Keratinocyte (primary cell): ENCODE measurements at regions not wholly inside any gene's neighbourhood (a gene's known extent, or its start where the extent isn't known, plus 50 kb on each side); places are given as distances from the start of the nearest gene placed in this dataset.
A peak's percentile ranks its signal among the peaks of the same experiment; 100 is the strongest.

Experiments used
- DNase-seq: peaks from one replicate; pipeline ENCODE4 v3.0.0-alpha.2; 2011; ENCODE audit warnings: low read depth, missing footprints, low spot score
- FAIRE-seq: peaks from 2 replicates; lab custom pipeline; 2011; peaks lifted over from hg19 to GRCh38; lab: Jason Lieb, UNC
- H2AFZ ChIP-seq: 2 replicates; pipeline ENCODE4 v1.6.0; 2012; ENCODE audit warnings: low read length, control low read depth, inconsistent platforms; ENCODE audit not compliant: control insufficient read depth
- H3K27ac ChIP-seq: 2 replicates; pipeline ENCODE4 v1.5.1; 2011; ENCODE audit warnings: low read length; ENCODE audit not compliant: control insufficient read depth, insufficient read depth
- H3K27me3 ChIP-seq: 3 replicates; pipeline ENCODE4 v1.6.0; 2011; ENCODE audit warnings: low read length; ENCODE audit not compliant: control insufficient read depth, insufficient read depth; ENCODE audit errors: extremely low read depth
- H3K36me3 ChIP-seq, 2 experiments: 2 replicates in 1 of 2; 3 replicates in 1 of 2; pipeline ENCODE4 v1.5.1; 2011; ENCODE audit warnings: low read length in 2 of 2, mild to moderate bottlenecking in 1 of 2; ENCODE audit not compliant: control insufficient read depth in 2 of 2, insufficient read depth in 2 of 2; ENCODE audit errors: extremely low read depth in 1 of 2
- H3K4me1 ChIP-seq: 3 replicates; pipeline ENCODE4 v1.5.1; 2011; ENCODE audit warnings: low read length; ENCODE audit not compliant: control insufficient read depth, insufficient read depth; ENCODE audit errors: extremely low read depth
- H3K4me2 ChIP-seq: 3 replicates; pipeline ENCODE4 v1.6.0; 2011; ENCODE audit warnings: low read depth, low read length; ENCODE audit not compliant: control insufficient read depth, insufficient read depth; ENCODE audit errors: extremely low read depth
- H3K4me3 ChIP-seq, 3 experiments: fragments of 200-600 bp in 1 of 3; sonication (generic) in 1 of 3; 2 replicates in 2 of 3; 3 replicates in 1 of 3; pipeline ENCODE4 v1.5.1; 2011 to 2016; ENCODE audit warnings: low read length in 3 of 3, mild to moderate bottlenecking in 3 of 3, control low read depth in 2 of 3, inconsistent platforms in 1 of 3, low read depth in 1 of 3, mixed read lengths in 1 of 3, mixed run types in 1 of 3, moderate library complexity in 1 of 3; ENCODE audit not compliant: control insufficient read depth in 2 of 3, insufficient read depth in 2 of 3; ENCODE audit errors: extremely low read depth in 1 of 3
- H3K79me2 ChIP-seq: 2 replicates; pipeline ENCODE4 v1.6.0; 2012; ENCODE audit warnings: low read length; ENCODE audit not compliant: control insufficient read depth, insufficient read depth
- H3K9ac ChIP-seq: 3 replicates; pipeline ENCODE4 v1.6.0; 2011; ENCODE audit warnings: low read length; ENCODE audit not compliant: control insufficient read depth, insufficient read depth; ENCODE audit errors: extremely low read depth
- H3K9me1 ChIP-seq: 3 replicates; pipeline ENCODE4 v1.6.0; 2011; ENCODE audit warnings: low read length; ENCODE audit not compliant: control insufficient read depth, insufficient read depth; ENCODE audit errors: extremely low read depth
- H3K9me3 ChIP-seq: 2 replicates; pipeline ENCODE4 v1.5.1; 2012; ENCODE audit warnings: low read depth, low read length; ENCODE audit not compliant: control insufficient read depth
- H4K20me1 ChIP-seq: 3 replicates; pipeline ENCODE4 v1.6.0; 2011; ENCODE audit warnings: low read length; ENCODE audit not compliant: control insufficient read depth, insufficient read depth; ENCODE audit errors: extremely low read depth
- CTCF ChIP-seq, 3 experiments: IDR thresholded peaks in 1 of 3; conservative IDR thresholded peaks in 1 of 3; optimal IDR thresholded peaks in 1 of 3; 2 replicates in 2 of 3; 3 replicates in 1 of 3; pipeline versions ENCODE3 to v1.5.1; 2011; ENCODE audit warnings: low read length in 3 of 3, mild to moderate bottlenecking in 3 of 3, moderate library complexity in 2 of 3, control low read depth in 1 of 3, inconsistent platforms in 1 of 3; ENCODE audit not compliant: insufficient read depth in 2 of 3; ENCODE audit errors: extremely low read depth in 1 of 3
- EZH2 ChIP-seq: IDR thresholded peaks from one replicate; pipeline ENCODE4 v1.6.1; 2012; ENCODE audit warnings: inconsistent platforms, mild to moderate bottlenecking, low read length, moderate library complexity
- dilution Hi-C: fragments of 300-500 bp; cut with MboI; formaldehyde crosslinking; loops from one replicate; pipeline ENCODE4 v1.7.0; 2020; ENCODE audit warnings: low sequenced_read_pairs; ENCODE audit not compliant: extremely low pct_ligation_motif_present

- Histone ChIP-seq H3K4me1 (no peaks in the 10 kb centered on the region), H3K9me1 (no peaks in the 10 kb centered on the region), H3K4me2 (no peak overlapping the region), H4K20me1 (no peaks in the 10 kb centered on the region), H2AFZ (no peak overlapping the region), H3K9me3 (no peaks in the 10 kb centered on the region), H3K79me2 (no peaks in the 10 kb centered on the region), H3K27me3 (no peaks in the 10 kb centered on the region), H3K9ac (no peak overlapping the region), H3K27ac (no peak overlapping the region), H3K4me3 (no peak overlapping the region), H3K36me3 (no peaks in the 10 kb centered on the region)
- dilution Hi-C loops = no loop called here
- no peak for DNase-seq
- FAIRE-seq = no peak
- no peak for TF ChIP-seq EZH2
Observed at GRCh38 chr12:91317306-91317705, 134.7 kb upstream of the DCN start.

- Histone ChIP-seq H3K9ac (no peak overlapping the region), H2AFZ (no peak overlapping the region), H3K9me3 (no peaks in the 10 kb centered on the region), H3K36me3 (no peaks in the 10 kb centered on the region), H3K4me2 (no peak overlapping the region), H4K20me1 (no peaks in the 10 kb centered on the region), H3K9me1 (no peaks in the 10 kb centered on the region), H3K27me3 (no peaks in the 10 kb centered on the region), H3K79me2 (no peaks in the 10 kb centered on the region), H3K4me3 (no peak overlapping the region), H3K27ac (no peak overlapping the region), H3K4me1 (no peaks in the 10 kb centered on the region)
- dilution Hi-C loops = no loop called here
- TF ChIP-seq CTCF (optimal IDR thresholded peaks at IDR 0.05 in 1 of 3, IDR thresholded peaks at IDR 0.05 in 1 of 3, conservative IDR thresholded peaks at IDR 0.05 in 1 of 3; ENCODE audit: extremely low read depth in 1 of 3, insufficient read depth in 2 of 3, low read length in 3 of 3) (no peak), EZH2 (no peak)
- no peak for DNase-seq
- FAIRE-seq = no peak
Observed at GRCh38 chr12:91316907-91317269, 134.3 kb upstream of the DCN start.

DNA sequence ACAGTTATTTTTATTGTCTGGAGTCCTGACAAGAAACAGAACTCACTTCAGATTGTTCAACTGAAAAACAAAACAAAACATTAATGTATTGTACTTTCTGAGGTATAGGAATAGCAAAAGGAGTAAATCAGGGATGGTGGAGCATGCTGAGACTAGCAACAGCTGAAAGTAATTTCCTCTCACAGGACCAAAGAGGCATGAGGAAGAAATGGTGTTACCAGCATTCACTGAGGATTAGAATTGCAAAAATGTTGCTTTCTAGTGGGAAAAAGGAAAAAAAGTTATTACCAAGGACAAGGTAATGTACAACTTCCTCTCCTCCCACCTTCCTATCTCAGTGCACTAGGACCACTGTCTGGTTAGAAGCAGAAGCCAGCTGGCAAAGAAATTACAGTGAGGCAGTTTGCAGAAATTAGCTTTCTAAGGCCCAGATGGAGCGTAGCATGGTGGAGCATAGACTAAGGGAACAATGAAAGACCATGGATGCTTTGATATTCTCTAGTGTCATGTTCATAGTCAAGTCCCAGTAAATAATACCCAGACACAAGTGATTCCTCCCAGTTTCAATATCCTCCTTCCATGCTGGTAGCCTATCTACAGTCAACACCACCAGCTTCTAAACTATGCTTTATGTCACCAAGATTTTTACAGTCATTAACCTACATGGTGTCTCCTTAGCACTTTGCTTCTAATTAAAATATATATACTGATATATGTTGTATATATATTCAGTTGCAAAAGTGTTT is 133.7 kb upstream of the DCN start:
- DNase-seq = no peak
- H3K27me3 ChIP-seq = no peaks in the 10 kb centered on the region
- no peaks in the 10 kb centered on the region for H3K79me2 ChIP-seq
- no peaks in the 10 kb centered on the region for H4K20me1 ChIP-seq
- H3K4me3 ChIP-seq = no peak overlapping the region
- H3K27ac ChIP-seq = no peak overlapping the region
- H3K9me3 ChIP-seq = no peaks in the 10 kb centered on the region
- peak overlapping the region; percentile 17 for H2AFZ ChIP-seq
- no peak overlapping the region for H3K4me2 ChIP-seq
- no peaks in the 10 kb centered on the region for H3K36me3 ChIP-seq
- FAIRE-seq = no peak
- H3K9ac ChIP-seq = no peak overlapping the region
- H3K4me1 ChIP-seq = no peaks in the 10 kb centered on the region
- dilution Hi-C loops = no loop called here
- no peaks in the 10 kb centered on the region for H3K9me1 ChIP-seq
- TF ChIP-seq EZH2 = no peak
- TF ChIP-seq CTCF (optimal IDR thresholded peaks at IDR 0.05 in 1 of 3, IDR thresholded peaks at IDR 0.05 in 1 of 3, conservative IDR thresholded peaks at IDR 0.05 in 1 of 3; ENCODE audit: extremely low read depth in 1 of 3, insufficient read depth in 2 of 3, low read length in 3 of 3) = no peak
